NT2/D1 (cell line): ENCODE measurements at regions not wholly inside any gene's neighbourhood (a gene's known extent, or its start where the extent isn't known, plus 50 kb on each side); places are given as distances from the start of the nearest gene placed in this dataset.

Source experiments
- DNase-seq: peaks from one replicate; pipeline ENCODE4 v3.0.0-alpha.2; 2011; ENCODE audit warnings: low read depth, low spot score
- H3K27me3 ChIP-seq: 2 replicates; pipeline ENCODE4 v1.6.0; 2011; ENCODE audit warnings: mild to moderate bottlenecking; ENCODE audit not compliant: insufficient read length, insufficient read depth
- H3K36me3 ChIP-seq: 2 replicates; pipeline ENCODE4 v1.6.1; 2011; ENCODE audit warnings: mild to moderate bottlenecking, low read length, mixed read lengths; ENCODE audit not compliant: insufficient read depth, insufficient read length
- H3K4me1 ChIP-seq: 2 replicates; pipeline ENCODE4 v1.5.1; 2011; ENCODE audit not compliant: insufficient read depth, insufficient read length
- H3K4me3 ChIP-seq: 2 replicates; pipeline ENCODE4 v1.5.1; 2011; ENCODE audit warnings: low read depth; ENCODE audit not compliant: insufficient read length
- H3K9ac ChIP-seq: 2 replicates; pipeline ENCODE4 v1.6.0; 2011; ENCODE audit warnings: low read depth; ENCODE audit not compliant: insufficient read length
- H3K9me3 ChIP-seq: 2 replicates; pipeline ENCODE4 v1.5.1; 2011; ENCODE audit warnings: mild to moderate bottlenecking, low read length; ENCODE audit not compliant: insufficient read depth
- SUZ12 ChIP-seq: IDR thresholded peaks from 2 replicates; pipeline ENCODE4 v1.6.1; 2011; ENCODE audit not compliant: insufficient read length, insufficient read depth; ENCODE audit errors: extremely low read depth
- YY1 ChIP-seq: IDR thresholded peaks from 2 replicates; pipeline ENCODE4 v1.6.1; 2011; ENCODE audit not compliant: insufficient read length, insufficient read depth
- ZNF274 ChIP-seq: IDR thresholded peaks from 2 replicates; pipeline ENCODE4 v1.6.1; 2011; ENCODE audit warnings: mild to moderate bottlenecking, low read depth, low read length

DNA sequence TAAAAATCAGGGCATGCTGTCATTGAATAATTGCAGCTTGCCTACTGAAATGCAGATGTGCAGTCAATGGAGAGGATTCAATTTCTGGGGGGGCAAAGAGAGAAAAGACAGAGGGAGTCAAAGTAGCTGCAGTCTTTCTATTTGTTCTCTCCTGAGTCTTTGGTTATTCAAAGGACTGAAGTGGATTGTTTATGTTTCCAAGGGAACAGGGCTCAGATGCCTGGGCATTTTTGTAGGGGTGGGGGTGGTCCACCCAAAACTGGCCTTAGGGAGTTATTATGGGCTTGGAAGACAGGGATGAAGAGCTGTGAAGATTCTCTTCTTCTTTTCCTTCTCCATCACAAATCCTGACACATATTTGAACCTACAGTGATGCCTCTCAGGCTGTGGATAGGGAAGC, 408.8 kb upstream of the DAB1 start:
- H3K9ac ChIP-seq, result no peak overlapping the region

DNA sequence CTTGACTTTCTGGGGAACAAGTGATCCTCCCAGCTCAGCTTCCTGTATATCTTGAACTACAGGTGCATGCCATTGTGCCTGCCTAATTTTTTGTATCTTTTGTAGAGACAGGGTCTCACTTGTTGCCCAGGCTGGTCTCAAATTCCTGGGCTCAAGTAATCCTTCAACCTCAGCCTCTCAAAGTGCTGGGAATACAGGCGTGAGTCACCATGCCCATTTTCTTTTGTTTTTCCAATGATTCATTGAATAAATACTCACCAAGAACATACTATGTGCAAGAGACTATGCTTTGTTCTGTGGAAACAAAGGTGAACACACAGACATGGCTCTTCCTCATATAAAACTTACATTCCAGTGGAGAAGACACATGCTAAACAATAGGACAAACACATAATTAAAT, 407.8 kb upstream of the DAB1 start:
- Histone ChIP-seq H3K9me3 (peaks cover 3% of the 10 kb centered on the region; the same call in 1 of the 2 replicates), H3K9ac (no peak overlapping the region), H3K36me3 (no peaks in the 10 kb centered on the region), H3K4me3 (no peak overlapping the region), H3K4me1 (no peaks in the 10 kb centered on the region), H3K27me3 (no peaks in the 10 kb centered on the region)
- TF ChIP-seq SUZ12, result no peak
- no peak for TF ChIP-seq YY1
- no peak for TF ChIP-seq ZNF274
- no peak for DNase-seq

More for the DNA sequence above, 408.8 kb upstream of the DAB1 start:
- no peak for TF ChIP-seq ZNF274
- Histone ChIP-seq H3K4me1 (no peaks in the 10 kb centered on the region), H3K4me3 (no peak overlapping the region), H3K36me3 (no peaks in the 10 kb centered on the region), H3K27me3 (no peaks in the 10 kb centered on the region), H3K9me3 (peaks cover 3% of the 10 kb centered on the region; the same call in 1 of the 2 replicates)
- DNase-seq, result peak; percentile 81

DNA sequence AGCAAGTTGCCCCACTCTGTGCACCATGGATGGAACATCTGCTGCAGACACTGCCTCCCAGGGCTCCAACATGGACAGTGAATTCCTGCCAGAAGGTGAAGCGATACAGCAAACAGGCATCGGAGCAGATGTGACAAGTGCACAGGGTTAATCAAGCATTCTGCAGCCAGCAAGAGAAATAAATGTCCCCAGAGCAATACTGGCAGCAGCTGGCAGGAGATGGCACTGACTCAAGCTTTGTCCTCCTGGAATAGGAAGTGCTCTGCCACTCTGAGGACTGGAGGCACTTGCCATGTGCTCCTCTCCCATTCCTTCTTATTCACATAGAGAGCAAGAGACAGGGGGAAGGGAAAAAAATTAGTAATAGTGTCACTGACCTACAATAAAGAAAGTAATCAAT, 402.7 kb upstream of the DAB1 start:
- DNase-seq, result no peak
- TF ChIP-seq SUZ12, result no peak
- TF ChIP-seq ZNF274, result no peak
- TF ChIP-seq YY1, result no peak
- H3K4me3 ChIP-seq, result no peak overlapping the region
- H3K36me3 ChIP-seq, result no peaks in the 10 kb centered on the region
- H3K27me3 ChIP-seq, result no peaks in the 10 kb centered on the region
- H3K4me1 ChIP-seq, result no peaks in the 10 kb centered on the region
- no peak overlapping the region for H3K9ac ChIP-seq
- H3K9me3 ChIP-seq, result peaks cover 3% of the 10 kb centered on the region; the same call in 1 of the 2 replicates

DNA sequence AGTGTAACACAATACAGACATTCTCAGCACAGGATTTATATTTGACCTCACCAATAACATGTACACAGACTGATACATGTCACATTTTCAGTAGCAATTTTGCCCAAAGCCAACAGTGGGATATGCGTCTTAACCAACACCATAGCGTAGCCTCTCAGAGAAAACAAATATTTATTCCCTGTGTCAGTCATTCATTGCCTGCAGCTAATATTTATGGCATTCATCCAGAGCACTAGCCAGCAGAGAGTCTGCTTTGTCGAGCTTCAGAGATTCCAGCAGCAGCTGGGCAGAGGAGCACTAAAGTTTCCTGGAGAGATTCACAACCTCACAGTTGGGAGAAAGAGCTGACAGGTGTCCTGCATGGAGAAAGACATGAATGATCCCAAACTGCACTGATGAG, 400.7 kb upstream of the DAB1 start:
- H3K27me3 ChIP-seq, result no peaks in the 10 kb centered on the region
- no peaks in the 10 kb centered on the region for H3K4me1 ChIP-seq
- no peak overlapping the region for H3K9ac ChIP-seq
- no peak overlapping the region for H3K4me3 ChIP-seq
- H3K36me3 ChIP-seq, result no peaks in the 10 kb centered on the region
- TF ChIP-seq YY1, result no peak
- TF ChIP-seq SUZ12, result no peak
- TF ChIP-seq ZNF274, result no peak
- no peaks in the 10 kb centered on the region for H3K9me3 ChIP-seq
- DNase-seq, result no peak

DNA sequence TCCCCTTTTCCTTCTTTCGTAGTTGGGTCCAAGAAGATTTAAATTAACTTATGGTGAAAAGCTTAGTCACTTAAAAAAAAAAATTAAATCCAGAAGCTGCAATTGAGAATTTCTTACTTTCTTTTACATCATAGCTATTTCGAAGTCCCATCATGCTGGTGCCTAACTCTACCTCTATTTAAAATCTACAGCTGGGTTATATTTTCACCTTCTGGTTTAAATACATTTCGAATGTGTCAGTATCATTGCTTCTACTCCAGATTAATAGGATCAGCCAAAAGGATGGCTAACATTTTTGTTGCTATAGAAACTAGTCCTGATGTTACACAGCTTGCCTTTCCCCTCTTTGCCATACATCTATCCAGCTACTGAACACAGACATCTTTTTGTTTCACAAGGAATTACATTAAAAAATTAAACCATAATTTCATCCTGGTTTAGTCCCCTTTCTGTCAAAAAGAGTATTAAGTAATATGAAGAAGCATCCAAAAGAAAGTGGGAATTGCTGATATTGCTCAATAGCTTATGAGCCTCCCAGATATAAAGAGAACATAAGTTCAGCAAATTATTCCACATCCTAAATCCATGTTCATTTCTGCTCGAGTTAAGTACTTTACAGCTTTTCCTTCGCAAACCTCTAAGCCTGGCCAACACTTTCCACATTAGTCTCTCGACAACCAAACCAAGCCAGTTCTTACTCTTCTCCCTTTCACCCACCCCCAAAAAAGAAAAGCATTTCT, 396.7 kb upstream of the DAB1 start:
- DNase-seq, result no peak
- no peak overlapping the region for H3K4me3 ChIP-seq
- H3K9ac ChIP-seq, result no peak overlapping the region
- TF ChIP-seq ZNF274, result no peak
- no peak for TF ChIP-seq SUZ12
- TF ChIP-seq YY1, result no peak
- no peaks in the 10 kb centered on the region for H3K36me3 ChIP-seq
- H3K4me1 ChIP-seq, result no peaks in the 10 kb centered on the region
- H3K9me3 ChIP-seq, result no peaks in the 10 kb centered on the region
- H3K27me3 ChIP-seq, result no peaks in the 10 kb centered on the region

DNA sequence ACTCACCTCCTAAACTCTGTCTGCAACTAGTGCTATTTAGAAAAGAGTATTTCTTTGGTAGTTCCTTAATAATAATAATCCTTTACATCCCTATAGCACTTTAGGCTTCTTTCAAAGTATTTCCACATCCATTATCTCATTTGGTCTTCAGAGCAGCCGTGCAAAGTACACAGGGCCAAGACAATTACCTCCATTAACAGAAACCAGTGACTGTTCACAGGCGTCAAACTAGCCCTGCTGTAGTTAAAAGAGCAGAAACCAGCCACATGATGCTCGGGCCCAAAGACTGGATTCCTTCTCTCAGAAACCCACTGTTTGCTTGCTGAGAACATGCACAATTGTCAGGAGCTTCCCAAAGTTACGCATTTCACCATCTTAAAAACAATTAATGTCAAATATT, 396.0 kb upstream of the DAB1 start:
- H3K9ac ChIP-seq, result no peak overlapping the region
- no peaks in the 10 kb centered on the region for H3K36me3 ChIP-seq
- TF ChIP-seq YY1 (no peak), ZNF274 (no peak), SUZ12 (no peak)
- H3K9me3 ChIP-seq, result no peaks in the 10 kb centered on the region
- H3K4me3 ChIP-seq, result no peak overlapping the region
- no peaks in the 10 kb centered on the region for H3K4me1 ChIP-seq
- DNase-seq, result no peak
- no peaks in the 10 kb centered on the region for H3K27me3 ChIP-seq

DNA sequence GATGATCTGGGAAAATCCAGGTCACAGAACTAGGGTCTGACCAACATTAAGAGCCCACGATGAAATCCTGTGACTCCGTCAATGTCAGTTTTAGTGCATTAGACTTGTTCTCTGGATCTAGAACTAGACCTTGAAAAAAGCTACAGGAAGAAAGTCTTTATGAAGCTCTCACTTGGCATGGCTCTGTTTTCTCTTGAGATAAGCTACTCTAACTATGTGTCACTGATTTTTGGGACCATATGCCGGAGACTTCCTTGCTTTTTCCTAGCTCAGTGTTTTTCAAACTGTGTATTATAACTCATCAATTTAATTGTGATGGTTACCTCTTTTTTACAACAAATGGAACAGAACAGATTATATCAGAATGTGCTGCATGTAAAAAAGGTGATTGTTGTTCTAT, 379.7 kb upstream of the DAB1 start:
- Histone ChIP-seq H3K9ac (no peak overlapping the region), H3K9me3 (no peaks in the 10 kb centered on the region), H3K4me1 (no peaks in the 10 kb centered on the region), H3K36me3 (no peaks in the 10 kb centered on the region), H3K27me3 (no peaks in the 10 kb centered on the region), H3K4me3 (no peak overlapping the region)
- no peak for TF ChIP-seq YY1
- no peak for TF ChIP-seq SUZ12
- TF ChIP-seq ZNF274, result no peak
- no peak for DNase-seq

DNA sequence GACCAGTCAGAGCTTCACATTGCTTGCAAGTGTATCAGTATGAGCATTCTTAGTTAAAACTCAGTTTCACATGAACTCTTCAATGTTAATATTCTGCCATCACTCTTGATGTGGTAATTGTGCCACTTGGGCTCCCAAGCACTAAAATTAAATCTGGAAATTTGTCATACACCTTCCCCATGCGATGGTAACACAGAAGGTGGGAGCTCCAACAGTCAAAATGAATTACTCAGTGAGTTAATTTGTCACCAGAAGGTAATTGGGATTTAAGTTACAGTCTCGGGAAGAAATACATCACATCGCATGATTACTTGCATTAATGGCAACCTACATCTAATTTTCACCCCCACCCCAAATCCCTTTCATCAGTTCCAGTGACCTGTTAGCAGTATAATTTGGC, 376.5 kb upstream of the DAB1 start:
- no peaks in the 10 kb centered on the region for H3K36me3 ChIP-seq
- peaks cover 8% of the 10 kb centered on the region for H3K4me1 ChIP-seq
- H3K27me3 ChIP-seq, result no peaks in the 10 kb centered on the region
- no peak for DNase-seq
- H3K4me3 ChIP-seq, result no peak overlapping the region
- TF ChIP-seq YY1, result no peak
- no peak for TF ChIP-seq SUZ12
- TF ChIP-seq ZNF274, result no peak
- H3K9me3 ChIP-seq, result no peaks in the 10 kb centered on the region
- no peak overlapping the region for H3K9ac ChIP-seq
